GM12801 (cell line): ENCODE measurements at regions not wholly inside any gene's neighbourhood (a gene's known extent, or its start where the extent isn't known, plus 50 kb on each side); places are given as distances from the start of the nearest gene placed in this dataset.

Experiments
- CTCF ChIP-seq: IDR thresholded peaks from one replicate; pipeline ENCODE4 v1.5.1; 2011; ENCODE audit warnings: control low read depth; ENCODE audit not compliant: insufficient read length; ENCODE audit errors: extremely low read depth

GRCh38 chr7:113199841-113200240, 81.5 kb upstream of the SMIM30 start:
- no peak for TF ChIP-seq CTCF

- TF ChIP-seq CTCF, result no peak
Observed at GRCh38 chr7:113199136-113199535, 80.8 kb upstream of the SMIM30 start.

- no peak for TF ChIP-seq CTCF
Observed at GRCh38 chr7:113198226-113198625, 79.9 kb upstream of the SMIM30 start.

- TF ChIP-seq CTCF, result no peak
Observed at GRCh38 chr7:113197274-113197673, 78.9 kb upstream of the SMIM30 start.

DNA sequence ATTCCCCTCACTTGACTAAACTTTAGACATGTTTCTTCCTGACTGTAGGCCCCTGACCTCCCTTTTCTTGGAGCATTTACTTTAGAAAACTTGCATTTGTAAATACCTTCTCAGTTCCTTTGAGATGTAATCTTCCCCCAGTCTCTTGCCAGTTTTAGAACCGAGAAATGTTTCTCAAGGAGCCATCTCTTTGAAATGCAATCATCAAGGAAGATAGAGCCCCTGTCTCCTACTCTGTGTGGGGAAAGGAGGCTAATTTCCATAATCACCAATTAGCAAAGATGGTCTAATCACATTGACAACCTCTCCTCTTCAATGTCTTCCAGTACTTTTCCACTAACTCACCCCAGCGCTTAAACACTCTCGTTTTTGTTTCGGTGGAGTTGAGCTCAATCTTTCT, 70.0 kb upstream of the SMIM30 start:
- TF ChIP-seq CTCF, result no peak

- TF ChIP-seq CTCF, result no peak
Observed at GRCh38 chr7:113179313-113179712, 61.0 kb upstream of the SMIM30 start.

DNA sequence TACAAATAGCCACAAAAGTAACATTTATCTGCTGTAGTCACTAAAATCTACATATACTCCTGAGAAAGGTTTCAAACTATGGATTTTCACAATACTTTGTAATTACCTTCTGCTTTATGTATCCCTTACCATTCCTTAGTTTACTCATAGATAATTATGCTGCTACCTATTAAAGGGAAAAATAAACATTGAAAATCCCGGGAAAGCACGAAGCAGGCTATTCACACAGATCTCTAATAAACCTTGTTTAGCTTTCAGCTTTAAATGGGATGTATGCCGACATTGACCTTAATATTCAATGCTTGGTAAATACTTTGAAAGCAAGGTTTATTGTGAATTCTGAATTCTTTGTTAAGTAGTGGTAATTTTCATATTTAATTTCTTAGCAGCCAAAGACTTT, 58.5 kb upstream of the SMIM30 start:
- no peak for TF ChIP-seq CTCF
